Right lobe of liver (tissue), 6 donors: ENCODE measurements at regions not wholly inside any gene's neighbourhood (a gene's known extent, or its start where the extent isn't known, plus 50 kb on each side); places are given as distances from the start of the nearest gene placed in this dataset.

ENCODE experiments used
- ATAC-seq, 4 donors: fragments of 200-7000 bp; cut with Tn5 transposase; one replicate each; pipeline ENCODE4 v1.9.1; 2020; ENCODE audit warnings: mild to moderate bottlenecking in 4 of 4, moderate library complexity in 4 of 4
- DNase-seq, 3 donors: peaks; one replicate each; pipeline ENCODE4 v3.0.0-alpha.2; 2020
- H3K27ac ChIP-seq, 3 donors: fragments of 200-600 bp; one replicate each; pipeline ENCODE4 v1.8.0; 2022
- H3K27me3 ChIP-seq, 2 donors: fragments of 200-600 bp; one replicate each; pipeline ENCODE4 v1.8.0; 2022
- H3K36me3 ChIP-seq, 4 donors: fragments of 200-600 bp; sonication (generic) in 1 of 4; one replicate each; pipeline versions ENCODE4 v1.5.1 to v1.8.0; 2017 to 2022; ENCODE audit warnings: control low read depth in 1 of 4
- H3K4me1 ChIP-seq, 4 donors: fragments of 200-600 bp; sonication (generic) in 1 of 4; one replicate each; pipeline versions ENCODE4 v1.5.1 to v1.8.0; 2017 to 2022; ENCODE audit warnings: control low read depth in 1 of 4
- H3K4me3 ChIP-seq, 3 donors: fragments of 200-600 bp; one replicate each; pipeline ENCODE4 v1.8.0; 2022
- H3K9me3 ChIP-seq, 4 donors: fragments of 200-600 bp; sonication (generic) in 1 of 4; one replicate each; pipeline versions ENCODE4 v1.5.1 to v1.8.0; 2017 to 2022; ENCODE audit warnings: control low read depth in 1 of 4
- POLR2A ChIP-seq: fragments of 450-650 bp; IDR thresholded peaks from one replicate; pipeline ENCODE4 v1.6.1; 2017; ENCODE audit warnings: antibody characterized with exemption, mild to moderate bottlenecking
- WGBS: methylation state at CpG from one replicate; pipeline ENCODE4 v1.1.6; 2018; ENCODE audit warnings: low coverage, low lambda C conversion rate; ENCODE audit not compliant: insufficient coverage; ENCODE audit errors: missing lambda C conversion rate; 5-methylcytosine and 5-hydroxymethylcytosine counted together
- intact Hi-C, 2 donors: fragments of 100-400 bp; cut with DNase I; formaldehyde crosslinking; loops; one replicate each; pipeline versions ENCODE4 v1.11.2 to v1.14.1; 2022
- TF ChIP-seq, protein P1 (sequence below), 4 donors: fragments of 200-600 bp in 3 of 4; fragments of 450-650 bp in 1 of 4; IDR thresholded peaks; one replicate each; pipeline versions ENCODE4 v1.5.1 to v1.8.0; 2016 to 2022; ENCODE audit warnings: antibody characterized with exemption in 4 of 4, mild to moderate bottlenecking in 2 of 4
- donor health status: DM: no; HTN: yes; CAD: no.
- donor health status: DM: no; HTN: no; CAD: no.
- donor health status: DM: no; HTN: no; CAD: no.
- donor health status: DM: no; HTN: yes; CAD: no.
- donor health status: DM: no; HTN: yes; CAD: no.

DNA sequence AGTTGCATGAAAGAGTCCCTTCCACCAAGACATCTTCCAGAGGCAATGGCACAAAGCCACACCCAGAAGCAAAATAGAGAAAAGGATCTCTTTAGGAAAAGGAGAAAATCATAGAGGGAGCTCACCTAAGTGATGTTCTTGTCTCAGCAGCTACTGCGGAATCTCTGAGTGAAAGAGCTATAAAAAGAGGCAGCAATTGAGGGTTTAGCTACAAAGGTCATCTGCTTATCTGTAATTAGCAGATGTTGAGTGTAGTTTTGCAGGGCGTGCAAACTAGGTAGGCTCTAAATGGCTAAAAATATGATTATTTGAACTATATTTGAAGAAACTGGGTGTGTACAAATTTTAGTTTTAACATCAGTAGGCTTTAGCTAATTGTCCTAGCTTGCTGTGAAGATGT, 276.0 kb downstream of the HS3ST1 start:
- no peaks in the 10 kb centered on the region for H3K27me3 ChIP-seq
- intact Hi-C loops, result no loop called here
- H3K4me1 ChIP-seq, result no peaks in the 10 kb centered on the region
- WGBS, result 55% methylated on average over 2 of the region's 2 CpGs
- TF ChIP-seq, protein P1, sequence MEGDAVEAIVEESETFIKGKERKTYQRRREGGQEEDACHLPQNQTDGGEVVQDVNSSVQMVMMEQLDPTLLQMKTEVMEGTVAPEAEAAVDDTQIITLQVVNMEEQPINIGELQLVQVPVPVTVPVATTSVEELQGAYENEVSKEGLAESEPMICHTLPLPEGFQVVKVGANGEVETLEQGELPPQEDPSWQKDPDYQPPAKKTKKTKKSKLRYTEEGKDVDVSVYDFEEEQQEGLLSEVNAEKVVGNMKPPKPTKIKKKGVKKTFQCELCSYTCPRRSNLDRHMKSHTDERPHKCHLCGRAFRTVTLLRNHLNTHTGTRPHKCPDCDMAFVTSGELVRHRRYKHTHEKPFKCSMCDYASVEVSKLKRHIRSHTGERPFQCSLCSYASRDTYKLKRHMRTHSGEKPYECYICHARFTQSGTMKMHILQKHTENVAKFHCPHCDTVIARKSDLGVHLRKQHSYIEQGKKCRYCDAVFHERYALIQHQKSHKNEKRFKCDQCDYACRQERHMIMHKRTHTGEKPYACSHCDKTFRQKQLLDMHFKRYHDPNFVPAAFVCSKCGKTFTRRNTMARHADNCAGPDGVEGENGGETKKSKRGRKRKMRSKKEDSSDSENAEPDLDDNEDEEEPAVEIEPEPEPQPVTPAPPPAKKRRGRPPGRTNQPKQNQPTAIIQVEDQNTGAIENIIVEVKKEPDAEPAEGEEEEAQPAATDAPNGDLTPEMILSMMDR (IDR thresholded peaks at IDR 0.05), result no peak
- TF ChIP-seq POLR2A, result no peak
- no peak overlapping the region for H3K27ac ChIP-seq
- DNase-seq, result no peak
- H3K4me3 ChIP-seq, result no peak overlapping the region
- no peaks in the 10 kb centered on the region for H3K9me3 ChIP-seq
- no peaks in the 10 kb centered on the region for H3K36me3 ChIP-seq
- ATAC-seq, result no peak

DNA sequence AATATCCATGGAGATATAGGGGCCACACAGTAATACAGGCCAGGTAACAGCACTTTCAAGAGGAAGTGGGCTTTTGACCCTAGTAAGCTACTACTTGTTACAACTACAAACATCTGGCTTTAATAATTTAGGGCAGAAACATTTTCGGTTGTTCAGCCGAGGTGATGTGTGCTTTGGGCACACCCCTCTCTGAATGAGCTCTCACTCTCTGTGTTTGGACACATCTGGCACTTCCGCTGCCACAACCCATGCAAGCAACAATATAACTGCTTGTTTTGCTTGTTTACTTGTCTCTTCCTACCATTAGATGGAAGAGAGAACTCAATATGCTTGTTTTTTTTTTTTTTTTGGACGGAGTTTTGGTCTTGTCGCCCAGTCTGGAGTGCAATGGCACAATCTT, 277.2 kb downstream of the HS3ST1 start:
- intact Hi-C loops, result no loop called here
- no peak overlapping the region for H3K4me3 ChIP-seq
- no peaks in the 10 kb centered on the region for H3K36me3 ChIP-seq
- TF ChIP-seq, protein P1 (IDR thresholded peaks at IDR 0.05), result no peak
- TF ChIP-seq POLR2A, result no peak
- H3K27ac ChIP-seq, result no peak overlapping the region
- WGBS, result 57% methylated on average over 5 of the region's 5 CpGs
- no peaks in the 10 kb centered on the region for H3K4me1 ChIP-seq
- DNase-seq (no peak), ATAC-seq (no peak)
- H3K27me3 ChIP-seq, result no peaks in the 10 kb centered on the region
- no peaks in the 10 kb centered on the region for H3K9me3 ChIP-seq

DNA sequence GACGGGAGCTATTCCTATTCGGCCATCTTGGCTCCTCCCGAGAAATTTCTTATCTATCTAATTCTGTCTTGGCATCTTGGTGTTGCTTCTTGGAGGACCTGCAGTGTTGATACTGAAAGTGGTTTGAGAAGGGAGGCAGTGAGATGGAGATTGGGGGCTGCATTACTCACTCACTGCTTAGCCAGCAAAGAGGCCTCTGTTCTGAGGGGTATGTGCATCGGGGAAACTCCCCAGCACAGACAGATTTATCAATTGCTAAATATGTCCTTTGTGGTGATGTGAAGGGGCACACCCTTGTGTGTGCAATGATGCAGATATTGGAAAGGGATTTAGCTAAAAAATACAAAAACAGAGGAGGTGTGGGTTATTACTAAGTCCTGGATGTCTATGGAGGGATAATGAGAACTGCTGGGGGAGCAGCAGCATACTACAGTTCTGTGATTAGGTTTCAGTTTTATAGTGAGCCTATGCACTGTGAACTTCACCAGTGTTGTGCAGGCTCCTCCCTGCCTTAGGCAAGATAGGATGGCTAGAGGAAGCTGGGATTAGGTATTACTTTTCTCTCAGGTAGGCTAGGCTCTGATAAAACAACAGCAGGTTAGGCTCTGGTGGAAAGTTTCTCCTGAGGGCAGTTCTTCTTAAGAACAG, 279.0 kb downstream of the HS3ST1 start:
- Histone ChIP-seq H3K36me3 (no peaks in the 10 kb centered on the region), H3K27ac (no peak overlapping the region), H3K4me1 (no peaks in the 10 kb centered on the region), H3K9me3 (no peaks in the 10 kb centered on the region), H3K27me3 (no peaks in the 10 kb centered on the region), H3K4me3 (no peak overlapping the region)
- DNase-seq (no peak), ATAC-seq (no peak)
- TF ChIP-seq POLR2A, result no peak
- TF ChIP-seq, protein P1 (IDR thresholded peaks at IDR 0.05), result no peak
- intact Hi-C loops, result no loop called here
- 67% methylated on average over 3 of the region's 4 CpGs for WGBS

DNA sequence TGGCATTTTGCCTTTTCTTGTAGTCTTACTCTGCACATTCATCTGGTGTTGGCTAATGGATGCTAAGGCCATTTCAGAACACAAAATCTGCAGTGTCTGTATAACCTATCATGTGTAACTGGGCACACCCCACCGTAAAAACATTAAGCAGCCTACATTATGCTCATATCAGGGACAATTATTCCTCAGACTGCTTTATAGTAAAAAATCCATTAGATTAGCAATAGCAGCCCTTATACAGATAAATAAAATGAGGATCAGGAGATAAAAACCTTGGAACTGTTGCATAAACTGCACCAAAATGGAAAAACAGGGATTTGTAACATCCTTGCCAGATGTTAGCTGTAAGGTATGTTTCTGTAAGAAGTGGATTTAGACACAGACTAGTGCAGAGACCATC, 288.8 kb downstream of the HS3ST1 start:
- H3K27me3 ChIP-seq, result no peaks in the 10 kb centered on the region

More for the DNA sequence above, 288.8 kb downstream of the HS3ST1 start:
- no peak for ATAC-seq
- Histone ChIP-seq H3K4me1 (no peaks in the 10 kb centered on the region), H3K27ac (no peak overlapping the region), H3K9me3 (no peaks in the 10 kb centered on the region), H3K36me3 (no peaks in the 10 kb centered on the region), H3K4me3 (no peak overlapping the region)
- 67% methylated on average over 1 of the region's 1 CpG for WGBS
- intact Hi-C loops, result no loop called here
- TF ChIP-seq POLR2A, result no peak
- TF ChIP-seq, protein P1 (IDR thresholded peaks at IDR 0.05), result no peak
- DNase-seq, result no peak
